Fibroblast of lung (primary cell): ENCODE measurements at regions not wholly inside any gene's neighbourhood (a gene's known extent, or its start where the extent isn't known, plus 50 kb on each side); places are given as distances from the start of the nearest gene placed in this dataset.

ENCODE experiments used
- DNase-seq, 2 donors: peaks; one replicate each; pipeline versions ENCODE4 v3.0.0 to v3.0.0-alpha.2; 2010; ENCODE audit warnings: low read depth in 2 of 2
- H2AFZ ChIP-seq: 2 replicates; pipeline ENCODE4 v1.5.1; 2012; ENCODE audit warnings: low read length, control low read depth, inconsistent platforms
- H3K27ac ChIP-seq: 2 replicates; pipeline ENCODE4 v1.5.1; 2011; ENCODE audit warnings: low read length, control low read depth; ENCODE audit not compliant: insufficient read depth
- H3K27me3 ChIP-seq: 2 replicates; pipeline ENCODE4 v1.5.1; 2011; ENCODE audit warnings: mild to moderate bottlenecking, low read length; ENCODE audit not compliant: control insufficient read depth, insufficient read depth
- H3K36me3 ChIP-seq: 2 replicates; pipeline ENCODE4 v1.5.1; 2011; ENCODE audit warnings: low read length; ENCODE audit not compliant: control insufficient read depth, insufficient read depth
- H3K4me1 ChIP-seq: 2 replicates; pipeline ENCODE4 v1.5.1; 2011; ENCODE audit warnings: low read length; ENCODE audit not compliant: control insufficient read depth, insufficient read depth; ENCODE audit errors: extremely low read depth
- H3K4me2 ChIP-seq: 2 replicates; pipeline ENCODE4 v1.5.1; 2011; ENCODE audit warnings: low read length, control low read depth; ENCODE audit not compliant: insufficient read depth; ENCODE audit errors: extremely low read depth
- H3K4me3 ChIP-seq, 4 experiments: fragments of 200-600 bp in 1 of 4; sonication (generic) in 1 of 4; replicated peaks in 1 of 4; 2 replicates each; pipeline ENCODE4 v1.5.1; 2011 to 2016; ENCODE audit warnings: low read length in 4 of 4, low read depth in 3 of 4, mild to moderate bottlenecking in 3 of 4, control low read depth in 2 of 4, inconsistent platforms in 1 of 4, mixed read lengths in 1 of 4; ENCODE audit not compliant: insufficient read depth in 1 of 4; ENCODE audit errors: control extremely low read depth in 1 of 4
- H3K79me2 ChIP-seq: 2 replicates; pipeline ENCODE4 v1.5.1; 2012; ENCODE audit warnings: mild to moderate bottlenecking, low read length, inconsistent platforms; ENCODE audit not compliant: control insufficient read depth, insufficient read depth
- H3K9ac ChIP-seq: 2 replicates; pipeline ENCODE4 v1.5.1; 2011; ENCODE audit warnings: mild to moderate bottlenecking, low read length, control low read depth; ENCODE audit not compliant: insufficient read depth
- H3K9me3 ChIP-seq: 2 replicates; pipeline ENCODE4 v1.5.1; 2012; ENCODE audit warnings: low read depth, low read length; ENCODE audit not compliant: control insufficient read depth, insufficient read depth
- H4K20me1 ChIP-seq: 2 replicates; pipeline ENCODE4 v1.5.1; 2011; ENCODE audit warnings: low read length; ENCODE audit not compliant: control insufficient read depth, insufficient read depth; ENCODE audit errors: extremely low read depth
- EZH2 ChIP-seq: IDR thresholded peaks from 2 replicates; pipeline ENCODE4 v1.5.1; 2012; ENCODE audit warnings: low read length, control low read depth, mild to moderate bottlenecking; ENCODE audit errors: missing control alignments
- TF ChIP-seq, protein P1 (sequence below), 2 donors: IDR thresholded peaks in 1 of 2; conservative IDR thresholded peaks in 1 of 2; 1 replicate in 1 of 2; 2 replicates in 1 of 2; pipeline ENCODE4 v1.5.1; 2011 to 2012; ENCODE audit warnings: low read length in 2 of 2, control low read depth in 1 of 2, inconsistent platforms in 1 of 2, low read depth in 1 of 2, mild to moderate bottlenecking in 1 of 2

DNA sequence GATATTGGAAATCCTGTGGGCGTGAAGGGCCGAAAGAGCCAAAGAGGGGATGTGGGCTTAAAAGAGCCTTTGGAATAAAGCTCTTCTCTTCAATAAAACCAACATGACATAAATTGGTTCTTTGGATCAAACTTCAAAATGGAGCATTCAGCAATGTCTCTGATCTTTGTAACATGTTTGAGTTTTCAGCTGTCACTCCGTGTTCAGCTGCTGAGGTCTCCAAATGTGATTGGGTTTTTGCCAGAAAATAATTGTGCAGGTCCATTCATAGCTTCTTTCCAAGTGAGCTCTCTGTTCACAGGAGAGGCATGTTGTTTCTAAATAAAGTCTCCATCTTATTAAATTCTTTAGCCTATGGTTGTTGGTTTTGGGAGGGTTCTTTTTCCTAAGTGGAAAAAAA is 127.6 kb upstream of the CCDC68 start:
- TF ChIP-seq, protein P1, sequence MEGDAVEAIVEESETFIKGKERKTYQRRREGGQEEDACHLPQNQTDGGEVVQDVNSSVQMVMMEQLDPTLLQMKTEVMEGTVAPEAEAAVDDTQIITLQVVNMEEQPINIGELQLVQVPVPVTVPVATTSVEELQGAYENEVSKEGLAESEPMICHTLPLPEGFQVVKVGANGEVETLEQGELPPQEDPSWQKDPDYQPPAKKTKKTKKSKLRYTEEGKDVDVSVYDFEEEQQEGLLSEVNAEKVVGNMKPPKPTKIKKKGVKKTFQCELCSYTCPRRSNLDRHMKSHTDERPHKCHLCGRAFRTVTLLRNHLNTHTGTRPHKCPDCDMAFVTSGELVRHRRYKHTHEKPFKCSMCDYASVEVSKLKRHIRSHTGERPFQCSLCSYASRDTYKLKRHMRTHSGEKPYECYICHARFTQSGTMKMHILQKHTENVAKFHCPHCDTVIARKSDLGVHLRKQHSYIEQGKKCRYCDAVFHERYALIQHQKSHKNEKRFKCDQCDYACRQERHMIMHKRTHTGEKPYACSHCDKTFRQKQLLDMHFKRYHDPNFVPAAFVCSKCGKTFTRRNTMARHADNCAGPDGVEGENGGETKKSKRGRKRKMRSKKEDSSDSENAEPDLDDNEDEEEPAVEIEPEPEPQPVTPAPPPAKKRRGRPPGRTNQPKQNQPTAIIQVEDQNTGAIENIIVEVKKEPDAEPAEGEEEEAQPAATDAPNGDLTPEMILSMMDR (conservative IDR thresholded peaks at IDR 0.05 in 1 of 2, IDR thresholded peaks at IDR 0.05 in 1 of 2; ENCODE audit: low read depth in 1 of 2, low read length in 2 of 2) = no peak
- no peak for TF ChIP-seq EZH2
- Histone ChIP-seq H4K20me1 (no peaks in the 10 kb centered on the region), H3K36me3 (no peaks in the 10 kb centered on the region), H3K27ac (no peak overlapping the region), H3K9ac (no peak overlapping the region), H3K4me3 (no peak overlapping the region), H3K9me3 (no peaks in the 10 kb centered on the region), H3K79me2 (no peaks in the 10 kb centered on the region), H3K4me1 (no peaks in the 10 kb centered on the region), H3K27me3 (peaks cover 4% of the 10 kb centered on the region), H2AFZ (no peak overlapping the region), H3K4me2 (no peak overlapping the region)
- DNase-seq = no peak

DNA sequence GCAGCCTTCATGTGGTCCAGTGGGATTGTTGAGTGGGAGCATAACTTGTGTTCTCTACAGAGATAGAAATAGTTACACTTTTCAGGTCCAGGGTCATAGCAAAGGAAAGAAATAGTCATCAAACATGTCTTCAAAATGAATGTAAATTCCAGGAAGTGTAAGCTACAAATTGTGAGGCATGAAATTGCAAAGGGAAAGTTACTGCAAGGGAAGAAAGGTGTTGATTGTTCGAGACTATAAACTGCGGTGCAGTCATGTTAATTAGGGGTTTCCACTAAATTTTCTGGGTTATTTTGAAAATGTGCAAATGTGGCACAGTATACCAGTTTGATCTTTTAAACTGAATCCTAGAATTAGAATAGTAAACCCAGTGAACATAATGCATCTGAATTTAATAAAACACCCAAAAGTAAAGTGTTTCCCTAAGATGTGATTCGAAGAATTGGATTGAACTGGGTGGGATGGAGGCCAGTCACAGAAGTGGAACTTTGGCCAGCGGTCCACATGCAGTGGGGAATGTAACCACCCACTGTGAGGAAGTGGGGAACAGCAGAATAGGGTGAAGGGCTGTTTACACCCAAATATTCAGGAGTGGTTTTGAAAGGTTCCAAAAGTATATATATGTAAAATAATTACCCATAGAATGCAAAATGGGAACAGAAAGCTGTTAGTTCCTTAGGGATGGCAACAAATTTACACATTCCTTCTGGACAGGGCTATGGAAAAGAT is 126.5 kb upstream of the CCDC68 start:
- Histone ChIP-seq H3K27me3 (peaks cover 4% of the 10 kb centered on the region), H3K9me3 (no peaks in the 10 kb centered on the region), H4K20me1 (no peaks in the 10 kb centered on the region), H3K4me1 (no peaks in the 10 kb centered on the region), H3K4me2 (no peak overlapping the region), H3K27ac (no peak overlapping the region), H2AFZ (no peak overlapping the region), H3K9ac (no peak overlapping the region), H3K79me2 (no peaks in the 10 kb centered on the region), H3K4me3 (no peak overlapping the region), H3K36me3 (no peaks in the 10 kb centered on the region)
- TF ChIP-seq, protein P1 (conservative IDR thresholded peaks at IDR 0.05 in 1 of 2, IDR thresholded peaks at IDR 0.05 in 1 of 2; ENCODE audit: low read depth in 1 of 2, low read length in 2 of 2) = no peak
- no peak for TF ChIP-seq EZH2
- no peak for DNase-seq

DNA sequence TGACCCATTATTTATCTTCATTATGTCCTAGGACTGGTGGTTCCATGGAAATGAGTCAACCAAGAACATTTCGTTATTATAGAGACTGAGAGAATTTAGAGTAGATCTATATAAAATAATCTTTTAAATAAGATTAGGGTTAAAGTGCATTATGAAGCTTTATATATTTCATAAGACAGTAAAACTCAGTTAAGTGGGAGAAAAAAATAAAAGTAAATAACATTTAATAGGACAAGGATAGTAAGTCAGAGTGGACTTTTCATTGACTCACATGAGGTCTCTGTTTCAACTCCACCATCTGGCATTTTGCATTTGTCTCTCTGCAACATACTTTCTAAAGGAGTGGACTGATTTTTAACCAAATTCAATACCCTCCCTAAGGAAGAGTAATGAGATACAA is 125.3 kb upstream of the CCDC68 start:
- Histone ChIP-seq H3K4me1 (no peaks in the 10 kb centered on the region), H2AFZ (no peak overlapping the region), H3K79me2 (no peaks in the 10 kb centered on the region), H3K27ac (no peak overlapping the region), H3K4me3 (no peak overlapping the region), H3K36me3 (no peaks in the 10 kb centered on the region), H3K9ac (no peak overlapping the region), H3K27me3 (peaks cover 4% of the 10 kb centered on the region), H3K4me2 (no peak overlapping the region), H4K20me1 (no peaks in the 10 kb centered on the region), H3K9me3 (no peaks in the 10 kb centered on the region)
- no peak for DNase-seq
- no peak for TF ChIP-seq EZH2
- TF ChIP-seq, protein P1 (conservative IDR thresholded peaks at IDR 0.05 in 1 of 2, IDR thresholded peaks at IDR 0.05 in 1 of 2; ENCODE audit: low read depth in 1 of 2, low read length in 2 of 2) = no peak
